IPS-18a (cell line): ENCODE measurements at regions not wholly inside any gene's neighbourhood (a gene's known extent, or its start where the extent isn't known, plus 50 kb on each side); places are given as distances from the start of the nearest gene placed in this dataset.
"Not testable (repeated sequence)": the region's sequence is repeated elsewhere in the genome, so short reads cannot be mapped to it uniquely, and the experiment has no call there.

Experiments used
- H3K27ac ChIP-seq: one replicate; pipeline ENCODE4 v1.5.1; 2013; ENCODE audit warnings: low read length
- H3K27me3 ChIP-seq: one replicate; pipeline ENCODE4 v1.6.1; 2013; ENCODE audit warnings: mild to moderate bottlenecking, low read length; ENCODE audit not compliant: control insufficient read depth, insufficient read depth
- H3K36me3 ChIP-seq: one replicate; pipeline ENCODE4 v1.6.1; 2013; ENCODE audit warnings: low read depth, low read length; ENCODE audit not compliant: control insufficient read depth
- H3K4me1 ChIP-seq: one replicate; pipeline ENCODE4 v1.6.1; 2013; ENCODE audit warnings: low read depth, low read length; ENCODE audit not compliant: control insufficient read depth
- H3K4me3 ChIP-seq: one replicate; pipeline ENCODE4 v1.5.1; 2013; ENCODE audit warnings: low read length
- H3K9ac ChIP-seq: one replicate; pipeline ENCODE4 v1.6.1; 2013; ENCODE audit warnings: mild to moderate bottlenecking, low read length, moderate library complexity
- H3K9me3 ChIP-seq: one replicate; pipeline ENCODE4 v1.6.1; 2013; ENCODE audit warnings: low read depth, low read length; ENCODE audit not compliant: control insufficient read depth

- H3K27ac ChIP-seq = no peak overlapping the region
- H3K9me3 ChIP-seq = no peaks in the 10 kb centered on the region
- H3K4me3 ChIP-seq = no peak overlapping the region
- no peaks in the 10 kb centered on the region for H3K27me3 ChIP-seq
- no peak overlapping the region for H3K9ac ChIP-seq
- H3K4me1 ChIP-seq = no peaks in the 10 kb centered on the region
- no peaks in the 10 kb centered on the region for H3K36me3 ChIP-seq
Measured at GRCh38 chr6:27575594-27576361, 102.9 kb upstream of the ZNF184 start.

GRCh38 chr6:27568226-27568897 lies 95.5 kb upstream of the ZNF184 start:
- Histone ChIP-seq H3K27me3 (peaks cover 26% of the 10 kb centered on the region), H3K9me3 (no peaks in the 10 kb centered on the region), H3K9ac (no peak overlapping the region), H3K27ac (no peak overlapping the region), H3K4me1 (peaks cover 6% of the 10 kb centered on the region), H3K36me3 (no peaks in the 10 kb centered on the region), H3K4me3 (peak overlapping the region; percentile 13)

- H3K4me1 ChIP-seq = peaks cover 6% of the 10 kb centered on the region
- H3K27me3 ChIP-seq = peaks cover 40% of the 10 kb centered on the region
- H3K27ac ChIP-seq = no peak overlapping the region
- H3K9ac ChIP-seq = peak overlapping the region; percentile 50
- no peaks in the 10 kb centered on the region for H3K9me3 ChIP-seq
- peak overlapping the region; percentile 82 for H3K4me3 ChIP-seq
- no peaks in the 10 kb centered on the region for H3K36me3 ChIP-seq
Measured at GRCh38 chr6:27565839-27566779, 93.2 kb upstream of the ZNF184 start.

GRCh38 chr6:27562027-27562410 lies 89.1 kb upstream of the ZNF184 start:
- no peaks in the 10 kb centered on the region for H3K9me3 ChIP-seq
- H3K9ac ChIP-seq = peak overlapping the region; percentile 25
- H3K36me3 ChIP-seq = no peaks in the 10 kb centered on the region
- H3K4me1 ChIP-seq = peaks cover 6% of the 10 kb centered on the region
- H3K27me3 ChIP-seq = peaks cover 38% of the 10 kb centered on the region
- peak overlapping the region; percentile 89 for H3K4me3 ChIP-seq
- H3K27ac ChIP-seq = no peak overlapping the region

- no peaks in the 10 kb centered on the region for H3K4me1 ChIP-seq
- H3K9ac ChIP-seq = no peak overlapping the region
- H3K27ac ChIP-seq = no peak overlapping the region
- no peaks in the 10 kb centered on the region for H3K36me3 ChIP-seq
- peaks cover 15% of the 10 kb centered on the region for H3K27me3 ChIP-seq
- H3K4me3 ChIP-seq = no peak overlapping the region
- no peaks in the 10 kb centered on the region for H3K9me3 ChIP-seq
Measured at GRCh38 chr6:27558028-27558724, 85.3 kb upstream of the ZNF184 start.

- H3K4me3 ChIP-seq = no peak overlapping the region
- no peaks in the 10 kb centered on the region for H3K4me1 ChIP-seq
- peaks cover 4% of the 10 kb centered on the region for H3K27me3 ChIP-seq
- H3K27ac ChIP-seq = no peak overlapping the region
- no peak overlapping the region for H3K9ac ChIP-seq
- no peaks in the 10 kb centered on the region for H3K9me3 ChIP-seq
- H3K36me3 ChIP-seq = no peaks in the 10 kb centered on the region
Measured at GRCh38 chr6:27556406-27556805, 83.5 kb upstream of the ZNF184 start.

GRCh38 chr6:27553123-27553904 lies 80.4 kb upstream of the ZNF184 start:
- Histone ChIP-seq H3K27me3 (no peaks in the 10 kb centered on the region), H3K9ac (peak overlapping the region; percentile 67), H3K4me3 (peak overlapping the region; percentile 82), H3K36me3 (no peaks in the 10 kb centered on the region), H3K4me1 (no peaks in the 10 kb centered on the region), H3K9me3 (no peaks in the 10 kb centered on the region), H3K27ac (no peak overlapping the region)

- H3K36me3 ChIP-seq = no peaks in the 10 kb centered on the region
- peaks cover 4% of the 10 kb centered on the region for H3K27me3 ChIP-seq
- peak overlapping the region; percentile 82 for H3K4me3 ChIP-seq
- H3K9me3 ChIP-seq = no peaks in the 10 kb centered on the region
- H3K27ac ChIP-seq = no peak overlapping the region
- H3K4me1 ChIP-seq = no peaks in the 10 kb centered on the region
- H3K9ac ChIP-seq = no peak overlapping the region
Measured at GRCh38 chr6:27551607-27552006, 78.7 kb upstream of the ZNF184 start.

GRCh38 chr6:27550692-27551091 lies 77.8 kb upstream of the ZNF184 start:
- H3K4me3 ChIP-seq = no peak overlapping the region
- H3K4me1 ChIP-seq = no peaks in the 10 kb centered on the region
- H3K36me3 ChIP-seq = no peaks in the 10 kb centered on the region
- peaks cover 5% of the 10 kb centered on the region for H3K27me3 ChIP-seq
- no peak overlapping the region for H3K9ac ChIP-seq
- no peak overlapping the region for H3K27ac ChIP-seq
- H3K9me3 ChIP-seq = no peaks in the 10 kb centered on the region

- H3K4me3 ChIP-seq, H3K27ac ChIP-seq, H3K36me3 ChIP-seq, H3K9ac ChIP-seq, H3K9me3 ChIP-seq, H3K4me1 ChIP-seq: not testable (repeated sequence)
- H3K27me3 ChIP-seq = peaks cover 13% of the 10 kb centered on the region
Measured at GRCh38 chr6:27549241-27549598, 76.3 kb upstream of the ZNF184 start.
